ENCODE measurements at regions not wholly inside any gene's neighbourhood (a gene's known extent, or its start where the extent isn't known, plus 50 kb on each side); places are given as distances from the start of the nearest gene placed in this dataset.
"Not testable (repeated sequence)": the region's sequence is repeated elsewhere in the genome, so short reads cannot be mapped to it uniquely, and the experiment has no call there.

DNA sequence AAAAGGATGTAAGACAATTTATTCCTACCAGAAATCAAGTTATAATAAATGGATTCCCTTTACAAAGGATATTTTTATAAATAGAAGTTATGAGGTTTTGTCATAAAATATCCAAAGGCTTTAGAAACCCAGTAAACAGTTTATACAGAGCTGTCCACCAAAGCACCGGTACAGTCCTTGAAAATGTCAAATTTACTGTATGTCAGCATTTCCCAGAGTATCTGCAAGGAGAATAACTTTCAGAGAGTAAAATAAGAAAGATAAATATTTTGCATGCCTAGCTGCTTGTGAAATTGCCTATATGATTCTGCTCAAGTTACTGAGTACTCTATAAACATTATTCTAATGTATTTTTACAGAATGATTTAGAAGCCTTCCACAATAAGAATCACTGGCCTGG is 923.3 kb upstream of the DDX18 start:
- no peak overlapping the region for H3K4me3 ChIP-seq (ENCODE audit: low read depth, low read length)
- no peak for DNase-seq (ENCODE audit: low read depth)

DNA sequence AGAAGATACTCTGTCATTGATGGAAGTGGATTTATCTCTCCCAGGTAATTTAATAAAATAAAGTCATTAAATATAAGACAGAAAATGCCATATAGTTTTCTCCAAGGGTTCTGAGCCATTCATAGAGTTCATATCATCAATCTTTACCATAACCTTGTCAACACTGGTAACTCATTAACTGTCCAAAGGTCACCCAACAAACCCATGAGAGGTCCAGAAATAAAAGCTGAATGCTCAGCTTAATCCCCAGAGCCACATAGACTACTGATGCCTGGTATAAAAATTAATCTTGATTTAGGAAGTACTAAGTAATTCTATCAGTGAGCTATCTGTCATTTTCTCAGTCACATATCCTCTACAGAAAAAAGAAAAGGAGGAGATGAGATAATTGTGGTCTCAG is 903.0 kb upstream of the DDX18 start:
- H3K4me3 ChIP-seq (ENCODE audit: low read depth, low read length), result no peak overlapping the region
- no peak for DNase-seq (ENCODE audit: low read depth)

DNA sequence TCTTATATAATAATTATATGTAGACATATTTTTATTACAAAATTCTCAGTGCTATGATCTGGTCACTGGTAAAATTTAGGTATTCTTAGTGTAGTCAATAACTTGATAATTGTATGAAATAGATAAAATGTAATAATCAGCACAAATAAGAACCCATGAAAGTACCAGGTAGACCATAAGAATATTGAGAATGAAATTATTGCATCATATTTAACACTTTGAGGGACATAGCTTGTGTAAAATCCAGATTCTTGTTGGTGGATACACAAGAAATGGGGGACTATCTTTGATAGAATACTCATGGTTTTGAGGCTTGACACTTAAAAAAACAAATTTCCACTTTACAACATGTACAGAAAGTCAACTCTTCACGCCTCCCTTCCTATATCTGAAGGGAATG is 898.8 kb upstream of the DDX18 start:
- H3K4me3 ChIP-seq (ENCODE audit: low read depth, low read length), result no peak overlapping the region
- no peak for DNase-seq (ENCODE audit: low read depth)

DNA sequence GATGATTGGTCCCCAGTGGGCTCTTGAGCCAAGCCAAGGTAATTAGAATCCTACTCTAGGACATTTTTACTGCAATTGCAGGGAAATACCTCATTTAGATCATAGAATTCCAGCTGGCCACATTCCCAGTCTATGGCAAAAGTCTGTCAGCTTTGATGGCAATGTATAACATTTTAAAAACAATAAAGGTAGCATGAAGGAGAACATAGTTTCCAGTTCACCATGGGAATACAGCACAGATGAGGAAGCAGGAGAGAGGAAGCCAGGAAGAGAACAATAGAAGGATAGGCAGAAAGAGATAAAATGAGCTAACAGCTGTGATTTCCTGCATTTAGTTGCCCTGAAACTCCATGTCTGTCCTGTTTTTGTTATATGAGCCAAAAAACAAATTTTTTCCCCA is 897.3 kb upstream of the DDX18 start:
- DNase-seq (ENCODE audit: low read depth), result no peak

DNA sequence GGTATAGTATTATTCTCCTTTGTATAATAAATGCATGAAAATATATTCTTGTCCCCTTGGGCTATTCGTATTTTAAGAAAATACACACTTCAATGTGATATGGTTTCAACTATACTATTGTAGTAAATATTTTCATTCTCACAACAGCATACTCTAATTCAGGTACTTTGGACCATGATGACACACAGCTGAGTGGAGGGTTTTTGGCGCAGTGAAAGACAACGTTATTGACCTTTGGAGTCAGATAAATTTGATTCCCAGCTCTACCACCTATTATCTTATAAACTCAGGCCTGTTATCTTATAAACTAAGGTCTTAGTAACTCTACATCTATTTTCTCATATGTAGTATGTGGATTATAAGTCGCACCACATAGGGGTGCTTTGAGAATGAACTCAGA is 895.9 kb upstream of the DDX18 start:
- H3K4me3 ChIP-seq (ENCODE audit: low read depth, low read length), result no peak overlapping the region
- no peak for DNase-seq (ENCODE audit: low read depth)

More for the DNA sequence above, 897.3 kb upstream of the DDX18 start:
- H3K4me3 ChIP-seq (ENCODE audit: low read depth, low read length), result no peak overlapping the region

DNA sequence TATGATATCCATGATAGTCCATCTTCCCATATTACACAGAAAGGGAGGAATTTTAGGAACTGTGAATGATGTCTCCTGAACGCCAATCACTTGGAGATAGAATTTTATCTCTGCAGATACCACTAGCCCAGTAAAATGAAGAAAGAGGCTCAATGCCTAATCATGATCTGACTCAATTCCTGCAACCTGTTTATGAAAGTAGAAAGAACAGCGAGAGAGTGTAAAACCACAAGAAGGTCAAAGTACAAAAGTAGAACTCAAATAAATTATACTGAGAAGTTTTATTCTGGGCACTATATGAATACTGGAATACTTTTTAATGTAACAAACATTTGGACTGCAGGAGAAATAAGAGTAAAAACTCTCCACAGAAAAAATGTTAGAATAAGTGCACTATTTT is 892.1 kb upstream of the DDX18 start:
- DNase-seq (ENCODE audit: low read depth), result no peak
- no peak overlapping the region for H3K4me3 ChIP-seq (ENCODE audit: low read depth, low read length)

DNA sequence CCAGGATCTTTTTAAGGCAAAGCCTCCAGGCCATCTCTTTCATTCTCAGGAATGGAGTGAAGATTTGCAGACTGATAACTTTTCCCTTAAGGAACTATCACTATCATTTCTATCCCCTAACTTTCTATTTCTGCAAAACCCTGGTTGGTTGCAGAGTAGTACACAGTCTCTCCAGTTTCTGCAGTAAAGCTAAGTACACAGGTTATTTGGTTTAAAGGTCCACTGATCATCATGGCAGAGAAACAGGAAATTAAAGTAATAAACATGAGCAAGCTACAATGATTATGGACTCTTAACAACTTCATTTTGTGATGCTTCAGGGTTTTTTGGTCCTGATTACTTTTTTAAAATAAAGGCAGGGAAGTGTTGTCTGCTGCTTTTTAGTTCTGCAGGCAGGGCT is 890.0 kb upstream of the DDX18 start:
- no peak overlapping the region for H3K4me3 ChIP-seq (ENCODE audit: low read depth, low read length)
- no peak for DNase-seq (ENCODE audit: low read depth)

DNA sequence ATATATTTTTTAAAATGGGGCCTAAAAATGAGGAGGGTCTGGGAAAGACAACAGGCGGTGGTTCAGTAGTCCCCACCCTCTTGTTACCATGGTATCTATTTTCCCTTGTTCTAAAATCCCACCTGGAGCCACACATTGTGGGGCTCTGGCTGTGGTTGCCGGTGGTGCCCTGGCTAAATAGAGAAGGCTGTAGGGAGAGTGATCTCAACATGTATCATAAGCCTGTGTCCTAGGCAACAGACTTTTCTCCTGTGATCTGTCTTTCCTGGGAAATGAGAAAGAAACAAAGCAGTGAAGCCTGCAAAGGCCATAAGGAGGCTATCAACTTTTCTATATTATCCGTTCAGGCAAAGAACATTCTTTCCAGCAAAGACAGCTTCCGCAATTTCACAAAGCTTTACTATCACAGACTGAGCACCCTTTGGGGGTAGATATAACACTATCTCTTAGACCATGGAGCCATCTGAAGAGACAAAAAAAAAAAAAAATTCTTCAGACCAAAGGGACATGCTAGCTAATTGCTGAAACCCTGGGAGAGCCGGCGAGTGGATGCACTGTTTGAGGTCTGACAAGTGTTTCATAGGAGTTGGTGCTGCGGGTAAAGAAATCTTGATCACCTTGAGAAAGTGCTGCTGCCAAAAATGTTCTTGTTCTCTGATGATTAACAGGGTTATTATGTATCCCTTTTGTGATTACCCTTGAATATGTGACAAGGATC is 879.2 kb upstream of the DDX18 start:
- H3K4me3 ChIP-seq (ENCODE audit: low read depth, low read length), result no peak overlapping the region
- DNase-seq (ENCODE audit: low read depth), result no peak

DNA sequence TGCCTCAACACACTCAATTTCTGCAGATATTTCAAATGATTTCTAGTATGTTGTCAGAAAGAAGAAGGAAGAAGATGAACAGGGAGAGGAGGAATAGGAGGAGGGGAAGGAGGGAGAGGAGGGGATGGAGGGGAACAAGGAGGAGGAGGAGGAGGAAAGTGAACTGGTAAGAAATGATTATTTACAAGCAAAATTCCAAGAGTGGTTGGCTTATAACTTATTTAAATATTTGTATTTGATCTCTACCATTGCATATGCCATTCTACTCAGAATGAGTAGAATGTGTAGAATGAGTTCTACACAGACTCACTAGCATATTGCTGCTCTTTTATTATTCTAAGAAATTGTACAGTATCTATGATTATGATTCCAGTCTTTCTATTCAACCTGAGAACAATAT is 866.2 kb upstream of the DDX18 start:
- no peak overlapping the region for H3K4me3 ChIP-seq (ENCODE audit: low read depth, low read length)
- no peak for DNase-seq (ENCODE audit: low read depth)

DNA sequence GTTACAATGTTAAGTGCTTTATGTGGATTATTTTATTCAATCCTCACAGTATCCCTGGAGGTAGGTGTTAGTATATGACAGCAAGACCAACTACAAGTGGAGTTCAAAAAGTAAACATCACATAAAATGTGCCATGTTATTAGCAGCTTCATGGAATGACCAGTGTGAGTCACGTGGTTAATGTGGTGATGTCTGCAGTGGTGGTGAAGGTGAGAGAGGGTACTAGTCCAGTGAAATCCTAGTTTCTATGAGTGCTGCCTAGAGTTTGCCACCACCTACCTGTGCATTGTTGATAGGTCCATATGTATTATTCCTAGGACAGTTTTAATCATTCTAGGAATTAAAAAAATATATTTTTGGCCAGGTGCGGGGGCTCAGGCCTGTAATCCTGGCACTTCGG is 865.2 kb upstream of the DDX18 start:
- DNase-seq (ENCODE audit: low read depth), result no peak
- H3K4me3 ChIP-seq (ENCODE audit: low read depth, low read length), result no peak overlapping the region

DNA sequence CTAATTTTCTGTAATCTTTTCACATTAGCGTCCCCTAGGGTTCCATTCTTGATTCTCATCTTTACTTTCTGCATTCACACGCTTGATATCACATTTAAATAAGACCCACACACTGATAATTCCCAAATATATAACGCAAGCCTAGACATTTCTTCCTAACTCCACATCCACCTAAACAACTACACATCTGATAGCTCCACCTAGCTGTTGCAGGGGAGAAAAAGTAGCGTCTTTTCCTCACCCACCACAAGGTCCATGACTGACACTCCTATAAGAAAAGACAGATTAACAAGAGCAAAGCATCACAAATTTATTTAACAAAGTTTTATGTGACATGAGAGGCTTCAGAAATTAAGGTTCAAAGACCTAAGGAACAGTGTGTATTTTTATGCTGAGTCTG is 862.2 kb upstream of the DDX18 start:
- no peak for DNase-seq (ENCODE audit: low read depth)
- no peak overlapping the region for H3K4me3 ChIP-seq (ENCODE audit: low read depth, low read length)

DNA sequence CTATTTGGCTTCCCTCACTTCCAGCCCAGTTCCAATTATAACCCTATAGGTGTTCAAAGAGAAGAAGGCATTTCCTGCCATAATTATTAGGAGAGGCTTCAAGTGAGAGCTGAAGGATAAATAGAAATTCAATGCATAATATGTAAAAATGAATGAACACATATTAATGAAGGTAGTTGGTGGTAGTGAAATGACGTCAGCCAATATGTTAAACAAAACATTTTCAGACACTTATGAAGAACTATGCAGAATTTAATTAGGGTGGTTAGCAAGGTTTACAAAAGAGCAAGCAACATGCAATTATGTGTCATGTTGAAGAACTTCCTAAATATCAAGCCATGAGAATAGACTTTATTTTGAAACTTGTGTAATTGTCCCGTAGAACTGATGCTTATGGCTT is 858.8 kb upstream of the DDX18 start:
- H3K4me3 ChIP-seq (ENCODE audit: low read depth, low read length), result no peak overlapping the region
- no peak for DNase-seq (ENCODE audit: low read depth)

DNA sequence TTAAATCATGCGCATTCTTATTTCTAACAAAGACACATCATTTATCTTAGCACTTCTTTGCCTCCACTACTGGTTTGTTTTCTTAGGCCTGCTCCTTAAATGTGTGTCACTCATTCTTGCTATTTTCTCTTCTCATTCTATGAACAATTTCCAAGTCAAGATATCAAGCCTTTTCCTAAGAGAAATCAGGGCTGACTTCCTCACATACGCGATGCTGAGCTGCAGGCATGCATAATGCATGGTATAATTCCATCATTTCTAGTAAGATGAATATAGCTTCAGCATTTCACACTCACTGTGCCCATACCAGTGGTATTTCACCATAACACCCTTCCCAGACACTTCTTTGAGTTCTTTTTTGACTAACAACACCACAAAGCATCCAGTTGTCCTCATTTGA is 838.9 kb upstream of the DDX18 start:
- no peak for DNase-seq (ENCODE audit: low read depth)
- no peak overlapping the region for H3K4me3 ChIP-seq (ENCODE audit: low read depth, low read length)

DNA sequence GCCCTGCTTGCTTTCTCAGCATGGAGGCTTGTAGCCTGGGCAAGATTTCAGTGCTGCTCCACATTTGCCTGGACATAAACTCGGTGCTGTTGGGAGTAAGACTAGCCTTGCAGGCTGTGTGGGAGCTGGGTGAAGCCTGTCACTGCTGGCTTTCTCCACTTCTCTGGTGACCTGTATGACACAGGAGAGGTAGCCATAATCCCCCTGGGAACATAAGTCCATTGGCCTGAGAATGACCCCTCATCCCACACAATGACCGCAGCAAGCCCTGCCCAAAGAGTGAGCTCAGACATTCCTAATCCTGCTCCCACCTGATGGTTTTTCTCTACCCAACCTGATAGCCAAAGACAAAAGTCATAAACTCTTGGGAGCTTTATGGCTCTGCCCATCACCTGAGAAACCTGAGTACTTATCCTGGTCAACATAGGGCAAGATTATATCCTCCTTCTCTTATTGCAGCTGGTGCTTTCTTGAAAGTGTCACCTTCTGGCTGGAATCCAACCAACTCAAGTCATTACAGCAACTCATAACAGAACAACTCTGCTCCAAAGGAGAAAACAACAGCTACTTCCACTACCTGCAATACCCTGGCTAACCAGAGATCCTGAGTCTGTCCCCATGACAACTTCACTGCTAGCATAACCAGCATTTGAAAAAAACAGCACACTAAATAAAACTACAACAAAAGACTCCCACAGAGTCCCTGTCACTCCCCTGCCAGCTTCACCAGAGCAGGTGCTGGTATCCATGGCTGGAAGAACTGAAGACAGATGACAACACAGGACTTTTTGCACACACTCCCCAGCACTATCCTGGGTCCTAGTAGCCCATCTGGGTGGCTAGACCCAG is 834.4 kb upstream of the DDX18 start:
- no peak overlapping the region for H3K4me3 ChIP-seq (ENCODE audit: low read depth, low read length)
- no peak for DNase-seq (ENCODE audit: low read depth)

DNA sequence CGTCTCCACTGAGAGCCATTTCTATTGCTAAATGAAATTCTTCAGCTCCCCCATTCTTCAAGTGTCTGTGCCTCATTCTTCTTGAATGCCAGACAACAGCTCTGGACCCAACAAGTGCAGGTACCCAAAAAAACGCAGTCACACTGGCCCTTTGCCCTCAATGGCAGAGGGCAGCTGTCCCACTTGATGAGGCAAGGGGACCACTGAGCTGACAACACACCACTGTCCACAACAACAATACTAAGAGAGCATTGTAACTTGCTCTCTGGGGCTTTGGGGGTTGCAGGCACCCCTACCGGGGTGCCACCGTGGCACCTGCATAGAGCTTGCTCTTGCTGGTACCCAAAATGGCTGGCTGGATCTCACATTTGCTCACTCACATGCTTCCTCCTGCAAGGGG is 827.0 kb upstream of the DDX18 start:
- H3K4me3 ChIP-seq (ENCODE audit: low read depth, low read length), result no peak overlapping the region
- DNase-seq (ENCODE audit: low read depth), result no peak

DNA sequence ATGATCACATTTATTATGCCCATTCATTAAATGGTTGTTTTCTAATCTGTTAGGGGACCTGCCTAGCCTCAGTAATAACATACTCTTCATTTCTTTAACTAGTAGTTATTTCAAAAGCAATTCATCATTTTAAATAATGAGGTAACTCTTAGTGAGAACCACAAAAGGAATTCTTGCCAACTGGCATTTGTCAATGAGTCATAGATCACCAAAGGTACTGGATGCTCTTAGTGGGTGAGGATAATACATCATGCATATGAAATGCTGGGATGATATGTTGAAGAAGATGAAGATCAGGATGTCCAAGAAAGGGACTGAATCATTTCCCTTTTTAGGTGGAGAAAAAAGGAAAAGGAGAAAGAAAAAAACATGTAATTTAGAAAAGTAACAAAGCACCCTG is 826.2 kb upstream of the DDX18 start:
- DNase-seq (ENCODE audit: low read depth), result peak; percentile 15

DNA sequence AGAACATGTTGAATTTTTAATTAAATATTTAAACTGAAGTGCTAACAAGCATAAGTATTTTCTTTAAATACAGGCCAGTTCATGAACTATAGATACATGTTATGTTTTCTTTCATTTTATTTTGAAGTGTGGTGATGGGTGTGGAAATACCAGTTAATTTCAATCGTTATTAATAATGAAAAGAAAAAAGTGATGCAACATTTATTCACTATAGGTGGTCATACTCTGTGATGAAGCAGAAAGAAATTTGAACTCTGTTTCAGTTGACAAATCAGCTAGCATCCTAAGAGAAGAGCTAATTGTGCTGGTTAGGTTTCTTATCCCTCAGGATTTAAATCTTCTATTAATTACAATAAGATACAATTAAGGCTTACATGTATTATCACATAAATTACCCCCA is 795.1 kb upstream of the DDX18 start:
- DNase-seq (ENCODE audit: low read depth), result no peak
- H3K4me3 ChIP-seq (ENCODE audit: low read depth, low read length), result no peak overlapping the region

More for the DNA sequence above, 826.2 kb upstream of the DDX18 start:
- H3K4me3 ChIP-seq (ENCODE audit: low read depth, low read length), result no peak overlapping the region

DNA sequence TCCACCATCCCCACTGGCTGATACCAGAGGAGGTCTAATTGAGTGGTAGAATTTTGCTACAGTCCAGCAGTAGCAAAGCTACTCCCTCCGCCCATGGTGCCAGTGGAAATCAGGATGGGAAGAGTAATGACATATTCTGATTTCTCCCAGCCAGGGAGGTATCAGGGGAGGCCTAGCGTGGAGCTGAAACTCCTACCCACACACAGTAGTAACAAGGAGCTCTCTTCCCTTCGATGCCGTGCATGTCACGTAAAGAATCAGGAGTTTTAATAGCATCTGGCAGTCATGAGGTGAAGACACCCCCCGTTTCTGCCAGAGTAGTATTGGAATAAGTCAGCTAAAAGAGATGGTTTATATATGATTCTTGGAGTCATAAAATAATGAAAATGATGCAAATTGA is 786.8 kb upstream of the DDX18 start:
- H3K4me3 ChIP-seq (ENCODE audit: low read depth, low read length), result no peak overlapping the region
- DNase-seq (ENCODE audit: low read depth), result no peak

DNA sequence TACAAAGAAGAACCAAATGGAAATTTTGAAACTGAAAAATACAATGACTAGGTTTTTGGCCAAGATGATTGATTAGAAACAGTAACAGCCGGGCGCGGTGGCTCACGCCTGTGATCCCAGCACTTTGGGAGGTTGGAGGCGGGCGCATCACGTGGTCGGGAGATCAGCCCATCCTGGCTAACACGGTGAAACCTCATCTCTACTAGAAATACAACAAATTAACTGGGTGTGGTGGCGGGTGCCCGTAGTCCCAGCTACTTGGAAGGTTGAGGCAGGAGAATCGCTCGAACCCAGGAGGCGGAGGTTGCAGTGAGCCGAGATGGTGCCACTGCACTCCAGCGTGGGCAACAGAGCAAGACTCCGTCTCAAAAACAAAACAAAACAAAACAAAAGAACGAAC is 785.8 kb upstream of the DDX18 start:
- DNase-seq (ENCODE audit: low read depth); H3K4me3 ChIP-seq (ENCODE audit: low read depth, low read length): not testable (repeated sequence)

DNA sequence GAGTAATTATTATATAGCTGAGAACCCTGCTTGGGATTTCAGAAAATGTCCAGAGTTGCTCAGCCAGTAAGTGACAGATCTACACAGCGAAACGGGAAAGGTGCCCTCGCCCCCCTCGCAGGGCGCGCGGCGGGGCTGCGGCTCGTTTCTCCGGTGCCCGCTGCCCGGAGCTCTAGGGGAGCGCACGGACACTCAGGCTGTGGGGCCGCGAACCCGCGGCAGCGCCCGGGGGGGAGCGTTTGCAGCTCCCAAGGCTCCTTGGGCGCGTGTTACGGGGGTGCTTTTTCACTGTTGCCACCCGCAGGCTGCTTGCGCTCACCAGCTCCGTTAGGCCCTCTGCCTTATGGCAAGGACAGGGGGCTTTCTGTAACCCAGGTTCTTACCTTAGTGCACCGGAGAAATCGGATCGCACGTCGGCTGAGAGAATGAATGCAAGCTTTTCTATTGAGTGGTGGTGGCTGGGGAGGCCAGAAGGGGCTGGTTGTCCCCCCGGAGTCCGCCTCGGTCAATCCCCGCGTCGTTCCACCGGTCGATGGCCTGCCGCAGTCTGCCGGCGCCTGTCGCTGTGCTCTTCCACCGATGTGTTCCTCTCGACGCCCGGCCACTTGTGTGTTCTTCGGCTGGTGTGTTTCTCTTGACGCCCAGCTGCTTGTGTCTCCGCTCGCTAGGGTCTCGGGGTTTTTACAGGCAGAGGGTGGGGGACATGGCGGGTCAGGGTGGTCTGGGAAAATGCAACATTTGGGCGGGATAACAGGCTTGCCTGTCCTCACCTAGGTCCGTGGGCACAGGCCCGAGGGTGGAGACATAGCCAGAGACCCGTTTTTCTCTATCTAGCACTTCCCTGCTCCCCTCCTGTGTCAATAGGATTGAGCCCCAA is 758.8 kb upstream of the DDX18 start:
- H3K4me3 ChIP-seq (ENCODE audit: low read depth, low read length), result no peak overlapping the region
- no peak for DNase-seq (ENCODE audit: low read depth)
